ENCODE measurements at regions not wholly inside any gene's neighbourhood (a gene's known extent, or its start where the extent isn't known, plus 50 kb on each side); places are given as distances from the start of the nearest gene placed in this dataset.

DNA sequence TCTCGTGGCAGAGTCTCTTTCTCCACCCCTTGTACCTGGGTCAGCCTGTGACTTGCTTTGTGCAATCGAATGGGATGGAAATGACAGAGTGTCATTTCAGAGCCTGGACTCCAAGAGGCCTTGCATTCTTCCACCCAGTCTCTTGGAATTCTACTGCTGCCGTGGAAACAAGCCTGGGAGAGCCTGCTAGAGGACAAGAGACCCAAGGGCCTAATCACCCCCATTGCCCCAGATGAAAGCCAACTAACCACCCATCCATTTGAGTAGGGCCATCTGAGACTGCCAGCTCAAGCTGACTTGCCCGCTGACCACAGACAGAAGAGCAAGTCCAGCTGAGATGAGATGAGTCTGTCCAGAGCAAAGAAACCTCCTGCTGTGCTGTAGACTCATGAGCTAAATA is 201.6 kb downstream of the PTPRU start:
- H3K4me1 ChIP-seq (ENCODE audit: control insufficient read depth in 2 of 2, insufficient read depth in 2 of 2, low read length in 1 of 2), result no peaks in the 10 kb centered on the region
- H3K36me3 ChIP-seq (ENCODE audit: control insufficient read depth in 2 of 2, insufficient read depth in 2 of 2, low read length in 1 of 2), result no peaks in the 10 kb centered on the region
- WGBS, 2 donors, result 65 to 69% methylated on average over 4 of the region's 4 CpGs
- no peaks in the 10 kb centered on the region for H3K9me3 ChIP-seq (ENCODE audit: control insufficient read depth in 2 of 2, insufficient read depth in 1 of 2, low read depth in 1 of 2, low read length in 1 of 2)
- H3K4me3 ChIP-seq (ENCODE audit: low read depth in 1 of 2, low read length in 2 of 2), result no peak overlapping the region
- H3K27ac ChIP-seq (ENCODE audit: low read depth in 2 of 2, low read length in 1 of 2), result no peak overlapping the region
- H3K27me3 ChIP-seq (ENCODE audit: control insufficient read depth in 1 of 2, insufficient read depth in 2 of 2, low read length in 2 of 2), result no peaks in the 10 kb centered on the region

DNA sequence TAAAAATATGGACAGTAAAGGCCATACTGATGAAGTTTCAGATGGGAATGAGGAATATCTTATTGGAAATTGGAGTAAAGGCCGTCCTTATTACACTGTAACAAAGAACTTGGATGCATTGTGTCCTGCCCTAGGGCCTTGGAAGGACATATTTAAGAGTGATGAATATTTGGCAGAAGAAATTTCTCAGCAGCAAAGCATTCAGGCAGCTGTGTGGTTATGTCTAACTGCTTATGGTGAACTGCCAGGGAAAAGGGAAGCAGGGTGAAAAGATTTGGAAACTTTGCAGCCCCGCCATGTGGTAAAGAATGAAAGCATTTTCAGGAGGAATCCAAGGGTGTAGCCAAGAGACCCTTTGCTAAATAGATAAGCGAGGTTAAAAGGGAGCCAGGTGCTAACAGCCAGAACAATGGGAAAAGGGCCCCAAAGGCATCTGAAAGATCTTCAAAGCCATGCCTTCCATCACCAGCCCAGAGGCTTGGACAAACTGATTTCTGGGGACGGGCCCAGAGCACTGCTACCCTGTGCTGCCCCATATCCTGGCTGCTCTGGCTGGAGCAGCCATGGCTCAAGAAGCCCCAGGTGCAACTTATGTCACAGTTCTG is 200.0 kb downstream of the PTPRU start:
- no peaks in the 10 kb centered on the region for H3K27me3 ChIP-seq (ENCODE audit: control insufficient read depth in 1 of 2, insufficient read depth in 2 of 2, low read length in 2 of 2)
- no peak overlapping the region for H3K4me3 ChIP-seq (ENCODE audit: low read depth in 1 of 2, low read length in 2 of 2)
- 32 to 46% methylated on average over 4 of the region's 4 CpGs for WGBS, 2 donors
- H3K4me1 ChIP-seq (ENCODE audit: control insufficient read depth in 2 of 2, insufficient read depth in 2 of 2, low read length in 1 of 2), result no peaks in the 10 kb centered on the region
- no peak overlapping the region for H3K27ac ChIP-seq (ENCODE audit: low read depth in 2 of 2, low read length in 1 of 2)
- H3K9me3 ChIP-seq (ENCODE audit: control insufficient read depth in 2 of 2, insufficient read depth in 1 of 2, low read depth in 1 of 2, low read length in 1 of 2), result no peaks in the 10 kb centered on the region
- no peaks in the 10 kb centered on the region for H3K36me3 ChIP-seq (ENCODE audit: control insufficient read depth in 2 of 2, insufficient read depth in 2 of 2, low read length in 1 of 2)

DNA sequence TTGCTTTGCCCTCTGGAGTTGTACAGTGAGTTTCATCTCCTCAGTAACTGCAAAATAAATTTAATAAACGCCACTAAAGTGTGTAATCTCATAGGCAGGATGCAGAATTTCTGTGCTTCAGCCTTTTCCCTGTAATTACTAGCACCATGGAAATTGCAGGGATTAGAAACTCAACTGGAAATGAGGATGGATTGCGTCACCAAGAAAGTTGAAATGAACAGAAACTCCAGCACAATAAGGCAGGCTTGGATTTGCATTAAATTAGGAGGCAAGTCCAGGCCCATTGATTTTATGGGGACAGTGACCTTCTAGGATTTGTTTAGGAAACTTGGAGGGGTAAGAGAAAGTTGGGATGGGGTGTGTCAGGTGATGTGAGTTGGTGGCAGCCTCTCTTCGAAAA is 197.5 kb downstream of the PTPRU start:
- Histone ChIP-seq H3K4me3 (ENCODE audit: low read depth in 1 of 2, low read length in 2 of 2) (no peak overlapping the region), H3K27me3 (ENCODE audit: control insufficient read depth in 1 of 2, insufficient read depth in 2 of 2, low read length in 2 of 2) (no peaks in the 10 kb centered on the region)
- WGBS, 2 donors, result 79 to 80% methylated on average over 3 of the region's 3 CpGs

DNA sequence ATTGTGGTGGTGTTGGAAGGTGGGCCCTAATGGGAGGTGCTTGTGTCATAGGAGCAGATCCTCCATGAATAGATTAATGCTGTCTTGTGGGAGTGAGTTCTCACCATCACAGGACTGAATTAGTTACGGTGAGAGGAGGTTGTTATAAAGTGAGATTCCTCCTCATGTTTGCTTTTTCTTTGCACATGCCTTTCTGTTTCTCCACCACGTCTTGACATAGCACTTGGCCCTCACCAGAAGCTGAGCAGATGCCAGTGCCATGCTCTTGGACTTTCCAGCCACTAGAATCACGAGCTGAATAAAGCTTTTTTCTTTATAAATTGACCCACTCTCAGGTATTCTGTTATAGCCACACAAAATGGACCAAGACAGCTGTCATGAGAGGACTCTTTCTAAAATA is 194.8 kb downstream of the PTPRU start:
- Histone ChIP-seq H3K36me3 (ENCODE audit: control insufficient read depth in 2 of 2, insufficient read depth in 2 of 2, low read length in 1 of 2) (no peaks in the 10 kb centered on the region), H3K4me1 (ENCODE audit: control insufficient read depth in 2 of 2, insufficient read depth in 2 of 2, low read length in 1 of 2) (peaks cover 0 to 3% of the 10 kb centered on the region in 2 donors), H3K9me3 (ENCODE audit: control insufficient read depth in 2 of 2, insufficient read depth in 1 of 2, low read depth in 1 of 2, low read length in 1 of 2) (peaks cover 0 to 5% of the 10 kb centered on the region in 2 donors), H3K27ac (ENCODE audit: low read depth in 2 of 2, low read length in 1 of 2) (no peak overlapping the region), H3K27me3 (ENCODE audit: control insufficient read depth in 1 of 2, insufficient read depth in 2 of 2, low read length in 2 of 2) (no peaks in the 10 kb centered on the region), H3K4me3 (ENCODE audit: low read depth in 1 of 2, low read length in 2 of 2) (no peak overlapping the region)
- WGBS, 2 donors, result 56 to 58% methylated on average over 3 of the region's 3 CpGs

More for the DNA sequence above, 197.5 kb downstream of the PTPRU start:
- H3K9me3 ChIP-seq (ENCODE audit: control insufficient read depth in 2 of 2, insufficient read depth in 1 of 2, low read depth in 1 of 2, low read length in 1 of 2), result peaks cover 0 to 2% of the 10 kb centered on the region in 2 donors
- H3K27ac ChIP-seq (ENCODE audit: low read depth in 2 of 2, low read length in 1 of 2), result no peak overlapping the region
- H3K36me3 ChIP-seq (ENCODE audit: control insufficient read depth in 2 of 2, insufficient read depth in 2 of 2, low read length in 1 of 2), result no peaks in the 10 kb centered on the region
- H3K4me1 ChIP-seq (ENCODE audit: control insufficient read depth in 2 of 2, insufficient read depth in 2 of 2, low read length in 1 of 2), result no peaks in the 10 kb centered on the region

DNA sequence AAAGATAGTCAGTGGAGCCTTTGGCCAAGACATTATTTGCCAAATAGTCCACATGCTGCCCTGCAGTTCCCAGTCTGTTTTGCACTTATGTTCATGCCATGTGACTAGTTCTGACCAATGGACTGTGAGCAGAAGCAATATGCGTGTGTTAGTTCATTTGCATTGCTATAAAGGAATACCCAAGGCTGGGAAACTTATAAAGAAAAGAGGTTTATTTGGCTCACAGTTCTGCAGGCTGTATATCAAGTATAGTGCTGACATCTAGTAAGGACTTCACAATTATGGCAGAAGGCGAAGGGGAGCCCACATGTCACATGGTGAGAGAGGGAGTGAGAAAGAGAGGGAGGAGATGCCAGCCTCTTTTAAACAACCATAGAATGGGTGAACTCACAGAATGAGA is 193.3 kb downstream of the PTPRU start:
- Histone ChIP-seq H3K9me3 (ENCODE audit: control insufficient read depth in 2 of 2, insufficient read depth in 1 of 2, low read depth in 1 of 2, low read length in 1 of 2) (peaks cover 0 to 5% of the 10 kb centered on the region in 2 donors), H3K27me3 (ENCODE audit: control insufficient read depth in 1 of 2, insufficient read depth in 2 of 2, low read length in 2 of 2) (no peaks in the 10 kb centered on the region), H3K4me3 (ENCODE audit: low read depth in 1 of 2, low read length in 2 of 2) (no peak overlapping the region), H3K4me1 (ENCODE audit: control insufficient read depth in 2 of 2, insufficient read depth in 2 of 2, low read length in 1 of 2) (peaks cover 0 to 3% of the 10 kb centered on the region in 2 donors), H3K27ac (ENCODE audit: low read depth in 2 of 2, low read length in 1 of 2) (no peak overlapping the region), H3K36me3 (ENCODE audit: control insufficient read depth in 2 of 2, insufficient read depth in 2 of 2, low read length in 1 of 2) (no peaks in the 10 kb centered on the region)
- WGBS, 2 donors, result 84 to 86% methylated on average over 2 of the region's 2 CpGs

DNA sequence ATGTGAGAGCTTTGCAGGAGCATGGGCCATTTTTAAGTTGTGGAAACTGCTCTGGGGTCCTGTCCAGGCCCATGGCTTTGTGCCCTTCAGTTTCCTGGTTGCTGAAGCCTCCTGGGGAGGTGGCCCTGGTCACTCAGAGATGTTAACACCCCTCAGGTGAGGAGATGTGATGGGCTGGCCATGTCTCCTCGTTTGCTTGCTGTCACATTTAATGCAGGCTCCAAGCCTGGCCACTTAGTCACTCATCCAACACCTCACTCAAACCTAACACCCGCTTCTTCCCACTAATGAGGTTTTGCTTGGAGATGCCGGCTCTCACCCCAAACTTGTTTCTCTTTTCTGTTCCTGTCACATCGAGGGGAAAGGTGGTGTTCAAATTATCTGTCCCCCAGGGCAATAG is 192.7 kb downstream of the PTPRU start:
- WGBS, 2 donors, result 53 to 58% methylated on average over 4 of the region's 4 CpGs
- H3K4me3 ChIP-seq (ENCODE audit: low read depth in 1 of 2, low read length in 2 of 2), result no peak overlapping the region
- peaks cover 0 to 5% of the 10 kb centered on the region in 2 donors for H3K9me3 ChIP-seq (ENCODE audit: control insufficient read depth in 2 of 2, insufficient read depth in 1 of 2, low read depth in 1 of 2, low read length in 1 of 2)
- H3K4me1 ChIP-seq (ENCODE audit: control insufficient read depth in 2 of 2, insufficient read depth in 2 of 2, low read length in 1 of 2), result peaks cover 0 to 3% of the 10 kb centered on the region in 2 donors
- no peaks in the 10 kb centered on the region for H3K36me3 ChIP-seq (ENCODE audit: control insufficient read depth in 2 of 2, insufficient read depth in 2 of 2, low read length in 1 of 2)
- H3K27me3 ChIP-seq (ENCODE audit: control insufficient read depth in 1 of 2, insufficient read depth in 2 of 2, low read length in 2 of 2), result no peaks in the 10 kb centered on the region
- no peak overlapping the region for H3K27ac ChIP-seq (ENCODE audit: low read depth in 2 of 2, low read length in 1 of 2)

DNA sequence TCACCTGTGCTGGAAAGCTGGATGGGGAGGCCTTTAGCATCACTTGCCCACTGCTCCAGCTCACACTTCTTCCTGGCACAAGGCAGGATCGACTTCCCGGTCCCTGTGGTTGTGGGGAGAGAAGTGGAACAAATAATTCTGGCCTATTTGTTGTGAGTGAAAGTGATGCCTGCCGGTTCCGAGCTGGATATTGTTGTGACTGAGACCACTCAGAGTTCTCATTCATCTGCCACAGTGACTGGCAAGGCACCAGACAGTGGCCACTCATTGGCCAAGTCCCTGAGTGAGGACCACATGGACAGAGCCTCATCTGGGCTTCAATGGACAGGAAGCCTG is 191.9 kb downstream of the PTPRU start:
- Histone ChIP-seq H3K9me3 (ENCODE audit: control insufficient read depth in 2 of 2, insufficient read depth in 1 of 2, low read depth in 1 of 2, low read length in 1 of 2) (peaks cover 0 to 5% of the 10 kb centered on the region in 2 donors), H3K27ac (ENCODE audit: low read depth in 2 of 2, low read length in 1 of 2) (no peak overlapping the region), H3K4me1 (ENCODE audit: control insufficient read depth in 2 of 2, insufficient read depth in 2 of 2, low read length in 1 of 2) (peaks cover 0 to 3% of the 10 kb centered on the region in 2 donors), H3K27me3 (ENCODE audit: control insufficient read depth in 1 of 2, insufficient read depth in 2 of 2, low read length in 2 of 2) (no peaks in the 10 kb centered on the region), H3K4me3 (ENCODE audit: low read depth in 1 of 2, low read length in 2 of 2) (no peak overlapping the region), H3K36me3 (ENCODE audit: control insufficient read depth in 2 of 2, insufficient read depth in 2 of 2, low read length in 1 of 2) (no peaks in the 10 kb centered on the region)
- 87 to 90% methylated on average over 4 of the region's 4 CpGs for WGBS, 2 donors

DNA sequence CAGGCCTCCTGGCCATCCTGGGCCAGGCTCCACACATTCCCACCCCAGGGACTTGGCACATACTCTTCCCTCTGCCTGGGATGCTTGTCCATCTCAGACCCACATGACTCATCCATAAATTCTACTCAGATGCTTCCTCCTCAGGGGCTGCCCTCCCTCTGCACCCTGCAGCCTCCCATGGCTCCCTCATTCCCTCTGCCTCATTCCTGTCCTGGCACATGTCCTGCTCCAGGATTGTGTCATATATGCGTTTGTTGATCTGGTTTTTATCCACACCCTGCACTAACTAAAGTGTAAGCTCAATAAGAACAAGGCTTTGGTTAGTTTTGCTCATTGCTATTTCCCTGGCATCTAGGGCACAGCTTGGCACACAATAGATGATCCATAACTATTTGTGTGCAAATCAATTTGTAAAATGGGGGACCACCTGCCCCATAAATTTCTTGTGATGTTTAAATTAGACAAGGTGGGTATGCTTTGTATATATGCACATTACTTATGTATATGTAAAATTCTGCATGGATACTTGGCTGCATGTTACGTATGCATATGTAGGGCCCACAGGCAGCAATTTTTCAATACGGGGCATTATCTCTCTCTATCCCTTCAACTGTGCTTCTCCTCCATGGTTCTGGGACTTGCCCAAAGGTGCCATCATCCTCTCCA is 191.4 kb downstream of the PTPRU start:
- H3K27ac ChIP-seq (ENCODE audit: low read depth in 2 of 2, low read length in 1 of 2), result no peak overlapping the region
- peaks cover 0 to 3% of the 10 kb centered on the region in 2 donors for H3K4me1 ChIP-seq (ENCODE audit: control insufficient read depth in 2 of 2, insufficient read depth in 2 of 2, low read length in 1 of 2)
- 85 to 86% methylated on average over 3 of the region's 3 CpGs for WGBS, 2 donors
- no peak overlapping the region for H3K4me3 ChIP-seq (ENCODE audit: low read depth in 1 of 2, low read length in 2 of 2)
- H3K36me3 ChIP-seq (ENCODE audit: control insufficient read depth in 2 of 2, insufficient read depth in 2 of 2, low read length in 1 of 2), result no peaks in the 10 kb centered on the region
- H3K27me3 ChIP-seq (ENCODE audit: control insufficient read depth in 1 of 2, insufficient read depth in 2 of 2, low read length in 2 of 2), result no peaks in the 10 kb centered on the region
- peaks cover 0 to 5% of the 10 kb centered on the region in 2 donors for H3K9me3 ChIP-seq (ENCODE audit: control insufficient read depth in 2 of 2, insufficient read depth in 1 of 2, low read depth in 1 of 2, low read length in 1 of 2)

DNA sequence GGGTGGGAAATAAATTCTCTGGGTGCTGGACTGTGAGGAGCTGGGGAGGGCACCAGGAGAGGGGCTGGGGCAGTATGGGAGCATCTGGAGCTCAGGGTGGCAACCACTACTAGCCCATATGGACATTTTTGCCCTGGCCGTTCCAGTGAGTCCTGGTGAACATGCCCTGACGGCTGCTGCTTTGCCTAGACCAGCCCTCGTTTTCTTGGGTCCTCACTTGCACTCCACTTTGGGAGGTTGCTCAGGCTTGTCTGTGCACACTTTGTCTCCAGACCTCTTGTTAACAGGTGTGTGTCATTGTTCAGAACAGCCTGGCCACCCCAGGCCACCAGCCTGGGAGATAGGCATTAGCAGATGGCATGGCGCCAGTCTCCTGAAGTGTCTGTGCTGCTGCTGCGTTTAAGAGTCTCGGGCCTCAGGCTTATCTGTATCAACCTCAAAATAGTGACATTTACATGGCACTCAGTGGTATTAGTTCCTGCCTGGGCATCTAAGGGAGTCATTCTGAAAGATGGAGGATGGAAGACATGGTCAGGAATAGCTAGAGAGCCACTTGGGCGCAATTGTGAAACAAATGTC is 190.5 kb downstream of the PTPRU start:
- no peak overlapping the region for H3K4me3 ChIP-seq (ENCODE audit: low read depth in 1 of 2, low read length in 2 of 2)
- 58 to 75% methylated on average over 7 of the region's 7 CpGs for WGBS, 2 donors
- peaks cover 0 to 3% of the 10 kb centered on the region in 2 donors for H3K4me1 ChIP-seq (ENCODE audit: control insufficient read depth in 2 of 2, insufficient read depth in 2 of 2, low read length in 1 of 2)
- no peak overlapping the region for H3K27ac ChIP-seq (ENCODE audit: low read depth in 2 of 2, low read length in 1 of 2)
- no peaks in the 10 kb centered on the region for H3K27me3 ChIP-seq (ENCODE audit: control insufficient read depth in 1 of 2, insufficient read depth in 2 of 2, low read length in 2 of 2)
- H3K36me3 ChIP-seq (ENCODE audit: control insufficient read depth in 2 of 2, insufficient read depth in 2 of 2, low read length in 1 of 2), result no peaks in the 10 kb centered on the region
- peaks cover 0 to 5% of the 10 kb centered on the region in 2 donors for H3K9me3 ChIP-seq (ENCODE audit: control insufficient read depth in 2 of 2, insufficient read depth in 1 of 2, low read depth in 1 of 2, low read length in 1 of 2)

DNA sequence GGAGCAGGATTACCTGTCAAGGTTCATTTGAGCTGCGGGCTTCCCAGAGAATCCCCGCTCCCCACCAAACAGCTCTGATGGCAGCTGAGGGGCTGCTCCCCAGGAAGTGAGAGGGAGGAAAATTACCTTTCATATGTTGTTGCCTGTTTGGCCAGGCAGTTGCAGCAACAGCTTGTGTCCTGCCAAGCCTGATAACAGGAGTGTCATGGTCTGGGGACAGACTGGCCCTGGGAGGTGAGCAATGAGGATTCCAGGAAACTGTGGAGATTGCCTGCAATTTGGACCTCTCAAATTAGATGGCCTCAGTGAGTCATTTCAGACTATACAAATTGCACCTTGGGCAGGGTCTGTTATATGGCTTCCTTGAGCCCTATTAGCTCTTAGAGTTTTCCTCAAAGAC is 189.3 kb downstream of the PTPRU start:
- peaks cover 0 to 3% of the 10 kb centered on the region in 2 donors for H3K4me1 ChIP-seq (ENCODE audit: control insufficient read depth in 2 of 2, insufficient read depth in 2 of 2, low read length in 1 of 2)
- no peaks in the 10 kb centered on the region for H3K36me3 ChIP-seq (ENCODE audit: control insufficient read depth in 2 of 2, insufficient read depth in 2 of 2, low read length in 1 of 2)
- no peaks in the 10 kb centered on the region for H3K27me3 ChIP-seq (ENCODE audit: control insufficient read depth in 1 of 2, insufficient read depth in 2 of 2, low read length in 2 of 2)
- no peak overlapping the region for H3K4me3 ChIP-seq (ENCODE audit: low read depth in 1 of 2, low read length in 2 of 2)
- peaks cover 0 to 2% of the 10 kb centered on the region in 2 donors for H3K9me3 ChIP-seq (ENCODE audit: control insufficient read depth in 2 of 2, insufficient read depth in 1 of 2, low read depth in 1 of 2, low read length in 1 of 2)
- 91 to 94% methylated on average over 2 of the region's 2 CpGs for WGBS, 2 donors
- no peak overlapping the region for H3K27ac ChIP-seq (ENCODE audit: low read depth in 2 of 2, low read length in 1 of 2)

Data from esophagus (tissue), 2 donors.